LNCAP (cell line): ENCODE measurements at regions not wholly inside any gene's neighbourhood (a gene's known extent, or its start where the extent isn't known, plus 50 kb on each side); places are given as distances from the start of the nearest gene placed in this dataset.

Source experiments
- TF ChIP-seq, protein P1 (sequence below): fragments of 450-650 bp; IDR thresholded peaks from 2 replicates; pipeline ENCODE4 v1.5.1; 2017; ENCODE audit warnings: mild to moderate bottlenecking

DNA sequence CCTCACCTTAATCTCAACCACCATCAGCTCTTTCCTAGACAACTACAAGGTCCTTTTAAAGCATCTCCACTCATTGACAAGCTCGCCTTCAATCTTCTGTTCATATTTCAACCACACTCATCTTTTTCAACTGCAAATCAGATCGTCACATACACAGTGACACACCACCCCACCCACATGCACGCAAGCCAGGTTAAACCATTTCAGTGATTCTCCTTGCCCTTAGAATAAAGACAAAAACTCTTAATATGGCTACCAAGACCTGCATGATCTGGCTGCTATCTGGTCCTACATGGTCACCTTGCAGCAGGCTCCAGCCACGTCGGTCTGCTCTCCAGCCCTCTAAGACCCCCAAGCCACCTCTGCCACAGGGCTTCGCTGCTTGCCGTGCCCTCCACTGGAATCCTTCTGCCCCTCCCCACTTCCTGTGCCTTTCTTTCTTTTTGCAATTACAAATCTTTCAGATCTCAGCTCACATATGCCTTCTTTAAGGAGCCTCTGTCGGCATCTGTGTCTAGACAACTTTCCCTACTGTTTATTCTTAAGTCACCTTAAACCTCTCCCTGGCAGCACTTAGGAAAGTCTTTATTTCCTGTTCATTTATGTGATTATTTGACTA is 507.3 kb upstream of the ARID1B start:
- TF ChIP-seq, protein P1, sequence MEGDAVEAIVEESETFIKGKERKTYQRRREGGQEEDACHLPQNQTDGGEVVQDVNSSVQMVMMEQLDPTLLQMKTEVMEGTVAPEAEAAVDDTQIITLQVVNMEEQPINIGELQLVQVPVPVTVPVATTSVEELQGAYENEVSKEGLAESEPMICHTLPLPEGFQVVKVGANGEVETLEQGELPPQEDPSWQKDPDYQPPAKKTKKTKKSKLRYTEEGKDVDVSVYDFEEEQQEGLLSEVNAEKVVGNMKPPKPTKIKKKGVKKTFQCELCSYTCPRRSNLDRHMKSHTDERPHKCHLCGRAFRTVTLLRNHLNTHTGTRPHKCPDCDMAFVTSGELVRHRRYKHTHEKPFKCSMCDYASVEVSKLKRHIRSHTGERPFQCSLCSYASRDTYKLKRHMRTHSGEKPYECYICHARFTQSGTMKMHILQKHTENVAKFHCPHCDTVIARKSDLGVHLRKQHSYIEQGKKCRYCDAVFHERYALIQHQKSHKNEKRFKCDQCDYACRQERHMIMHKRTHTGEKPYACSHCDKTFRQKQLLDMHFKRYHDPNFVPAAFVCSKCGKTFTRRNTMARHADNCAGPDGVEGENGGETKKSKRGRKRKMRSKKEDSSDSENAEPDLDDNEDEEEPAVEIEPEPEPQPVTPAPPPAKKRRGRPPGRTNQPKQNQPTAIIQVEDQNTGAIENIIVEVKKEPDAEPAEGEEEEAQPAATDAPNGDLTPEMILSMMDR = no peak

DNA sequence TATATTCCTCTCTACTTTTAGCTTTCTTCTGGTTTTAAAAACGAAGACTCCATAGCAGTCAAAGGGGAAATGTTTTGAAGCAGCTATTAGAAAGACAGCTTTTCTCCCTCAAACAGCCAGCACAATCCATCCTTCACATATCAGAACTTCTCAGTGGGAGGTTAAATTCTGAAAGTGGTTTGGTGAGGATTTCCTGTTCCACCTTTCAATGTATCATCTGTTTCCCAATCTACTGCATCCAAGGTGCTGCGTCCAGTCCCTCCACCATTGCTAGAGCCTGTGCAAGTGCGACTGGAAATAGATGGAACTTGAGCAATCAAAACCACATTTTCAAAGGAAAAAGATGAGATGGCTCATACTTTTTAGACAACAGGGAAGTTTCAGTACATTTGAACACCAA is 508.3 kb upstream of the ARID1B start:
- TF ChIP-seq, protein P1 = no peak

DNA sequence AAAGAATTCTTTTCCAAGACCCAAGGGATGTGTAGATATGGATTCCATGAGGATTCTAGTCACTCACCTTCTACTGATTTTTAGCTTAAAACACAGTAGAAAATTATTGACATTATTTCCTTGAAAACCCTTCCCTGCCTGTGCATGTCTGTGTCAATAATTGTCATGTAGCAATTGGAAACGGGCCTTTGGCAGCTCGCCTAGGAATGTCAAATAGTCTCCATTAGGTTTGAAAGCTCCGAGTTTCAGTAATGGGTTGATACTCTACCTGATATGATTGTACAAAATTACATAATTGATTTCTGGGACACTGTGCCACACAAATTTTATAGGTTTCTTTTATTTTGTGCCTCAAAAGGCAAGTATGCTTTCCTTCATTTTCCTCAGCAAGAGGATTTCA is 515.2 kb upstream of the ARID1B start:
- TF ChIP-seq, protein P1 = no peak

DNA sequence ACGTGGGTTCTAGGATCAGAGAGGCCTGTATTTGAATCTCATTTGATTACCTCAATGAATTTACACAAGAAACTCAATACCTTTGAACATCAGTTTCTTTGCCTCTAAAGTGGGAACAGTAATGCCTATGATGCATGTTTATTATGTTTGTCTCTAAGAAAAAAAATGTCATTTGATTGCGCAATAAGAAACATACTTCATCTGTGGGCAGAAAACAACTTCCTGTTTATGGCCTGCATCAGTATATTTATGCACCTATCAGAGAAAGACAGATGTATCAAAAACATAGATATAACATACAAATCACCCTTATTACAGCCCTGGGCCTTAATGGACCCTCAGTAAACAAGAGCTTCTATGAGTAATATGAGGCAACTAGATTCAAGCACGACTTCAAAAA is 516.4 kb upstream of the ARID1B start:
- TF ChIP-seq, protein P1 = no peak

DNA sequence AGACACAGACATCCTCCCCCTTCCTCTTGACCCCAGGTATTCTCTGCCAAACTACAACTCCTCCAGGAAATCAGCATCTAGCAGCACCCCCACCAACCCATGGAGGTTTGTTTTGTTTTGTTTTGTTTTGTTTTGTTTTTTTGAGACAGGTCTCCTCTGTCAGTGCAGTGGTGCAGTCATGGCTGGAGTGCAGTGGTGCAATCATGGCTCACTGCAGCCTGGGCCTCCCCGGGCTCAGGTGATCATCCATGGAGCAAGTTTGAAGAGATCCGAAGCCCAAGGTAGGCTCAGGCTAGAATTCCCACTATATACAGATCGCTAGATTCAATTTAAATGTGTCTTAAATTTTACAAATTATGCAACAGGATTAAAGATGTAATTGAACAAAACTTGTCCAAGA is 518.2 kb upstream of the ARID1B start:
- TF ChIP-seq, protein P1 = no peak

DNA sequence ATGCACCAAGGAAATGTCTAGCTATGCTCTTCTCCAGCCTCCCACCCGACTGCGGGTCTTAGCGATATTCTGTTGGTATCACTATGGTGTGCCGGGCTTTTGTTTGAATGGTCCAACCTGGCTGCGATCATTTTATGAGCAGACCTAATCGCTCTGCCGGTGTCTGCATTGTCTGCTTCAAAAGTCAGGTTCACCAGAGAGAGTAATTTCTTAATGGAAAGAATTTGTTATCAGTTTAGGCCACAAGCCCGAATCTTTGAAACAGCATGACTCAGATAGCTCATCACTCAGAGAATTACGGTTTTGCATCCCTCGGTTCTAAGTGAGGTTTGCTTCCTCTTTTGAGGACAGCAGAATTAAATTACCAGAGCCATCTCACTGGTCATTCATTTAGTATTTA is 521.0 kb upstream of the ARID1B start:
- TF ChIP-seq, protein P1 = no peak

DNA sequence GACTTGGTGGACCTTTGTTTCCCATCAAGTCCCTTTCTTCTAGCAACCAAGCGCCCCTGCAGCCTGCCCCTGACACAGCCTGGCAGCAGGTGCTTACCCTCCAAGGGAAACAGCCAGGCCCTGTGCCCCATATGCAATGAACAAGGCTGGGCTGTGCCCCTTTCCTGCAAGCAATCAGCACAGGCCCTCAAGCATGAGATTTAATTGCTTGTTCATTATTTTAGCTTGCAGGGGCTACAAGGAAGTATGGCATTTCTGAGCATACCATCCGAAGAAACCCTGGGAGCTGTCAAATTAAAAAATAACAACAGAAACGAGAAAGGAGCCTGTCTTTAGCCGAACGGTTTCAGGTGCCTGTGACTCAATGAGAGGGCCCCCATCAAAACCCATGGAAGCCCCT is 522.9 kb upstream of the ARID1B start:
- TF ChIP-seq, protein P1 = no peak

DNA sequence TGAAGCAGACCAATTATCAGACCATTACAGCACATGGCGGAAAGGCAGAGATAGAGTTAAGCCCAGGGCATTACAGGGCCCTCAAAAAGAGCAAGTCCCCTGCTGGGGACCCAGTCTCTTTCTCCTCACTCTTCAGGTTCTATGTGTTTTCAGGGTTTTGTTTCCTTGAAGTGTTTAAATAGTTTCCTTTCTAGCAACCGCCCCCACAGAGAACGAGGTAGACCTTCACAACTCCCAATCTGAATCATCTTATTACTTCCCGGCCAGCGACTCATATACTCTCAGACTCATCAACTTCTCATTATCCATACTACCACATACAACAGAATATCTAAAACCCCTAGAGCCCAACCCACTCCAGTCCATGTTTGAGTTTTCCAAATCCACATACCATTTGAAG is 526.6 kb upstream of the ARID1B start:
- TF ChIP-seq, protein P1 = no peak
